HEK293 (cell line): ENCODE measurements at regions not wholly inside any gene's neighbourhood (a gene's known extent, or its start where the extent isn't known, plus 50 kb on each side); places are given as distances from the start of the nearest gene placed in this dataset.

ENCODE experiments used
- MZF1 ChIP-seq: fragments of 450-650 bp; formaldehyde crosslinking; IDR thresholded peaks from 2 replicates; pipeline ENCODE4 v1.5.1; 2017; ENCODE audit warnings: missing biosample characterization, missing genetic modification characterization, borderline replicate concordance

GRCh38 chr7:148540041-148540738 is 50.4 kb upstream of the C7orf33 start (continued):
- TF ChIP-seq MZF1 (tag by site-specific recombination), result no peak
